KG1 (cell line): ENCODE measurements at regions not wholly inside any gene's neighbourhood (a gene's known extent, or its start where the extent isn't known, plus 50 kb on each side); places are given as distances from the start of the nearest gene placed in this dataset.
"Not testable (repeated sequence)": the region's sequence is repeated elsewhere in the genome, so short reads cannot be mapped to it uniquely, and the experiment has no call there.

Experiments
- DNase-seq: peaks from one replicate; lab custom pipeline; 2025; lab: John Stamatoyannopoulos, UW

DNA sequence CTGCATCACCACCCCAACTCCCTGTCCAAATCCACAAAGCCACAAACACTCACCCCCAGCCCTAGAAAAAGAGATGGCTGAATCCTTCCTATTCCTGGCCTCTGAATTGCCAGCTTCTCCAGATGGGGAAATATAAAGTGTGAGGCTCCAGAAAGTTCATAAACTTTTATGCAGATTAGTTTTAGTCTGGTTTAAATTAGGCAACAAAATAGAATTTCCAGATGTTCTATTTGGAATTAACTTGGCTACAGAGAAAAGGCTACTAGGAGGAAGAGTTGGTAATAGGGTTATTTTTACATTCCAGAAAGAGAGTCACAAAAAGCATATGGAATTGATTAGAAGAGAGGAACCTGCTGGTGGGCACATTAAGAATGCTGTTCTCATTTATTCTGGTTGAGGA lies 56.0 kb downstream of the EN1 start:
- DNase-seq, result no peak

DNA sequence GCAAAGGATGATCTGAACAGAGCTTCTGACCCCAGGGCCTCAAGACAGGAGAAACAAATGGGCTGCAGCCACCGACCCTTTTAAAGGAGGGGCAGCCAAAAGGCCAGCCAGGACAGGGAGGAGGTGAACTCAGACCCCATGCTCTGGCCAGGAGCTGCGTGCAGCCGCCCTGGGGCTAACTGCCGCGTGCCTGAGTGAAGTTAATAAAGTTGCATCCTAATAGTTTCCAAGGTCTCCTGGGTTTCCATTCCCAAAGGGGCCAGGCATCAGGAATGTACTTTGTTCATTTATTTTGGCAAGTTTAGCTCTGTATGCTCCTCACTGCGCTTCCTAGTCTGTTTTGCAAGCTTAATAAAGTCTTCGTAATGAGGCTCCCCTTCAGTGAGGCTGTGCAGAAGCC lies 60.7 kb downstream of the EN1 start:
- no peak for DNase-seq

DNA sequence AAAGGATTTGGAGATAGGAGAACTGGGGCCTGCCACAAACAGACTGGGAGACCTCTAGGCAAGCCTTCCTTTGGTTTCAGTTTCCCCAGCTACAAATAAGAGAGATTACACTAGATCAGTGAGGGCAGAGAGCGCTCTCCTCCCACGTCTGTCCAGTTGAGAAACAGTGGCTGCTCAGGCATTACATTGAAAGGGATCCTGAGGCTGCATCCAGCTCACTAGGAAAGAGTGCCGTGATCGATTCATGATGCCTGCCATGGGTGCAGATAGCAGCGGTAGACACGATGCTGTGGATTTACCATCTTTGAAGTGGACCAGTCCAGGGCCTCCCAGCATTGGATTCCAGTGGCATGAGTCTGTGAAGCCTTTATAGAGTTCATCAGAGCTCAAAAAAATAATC lies 62.6 kb downstream of the EN1 start:
- no peak for DNase-seq

DNA sequence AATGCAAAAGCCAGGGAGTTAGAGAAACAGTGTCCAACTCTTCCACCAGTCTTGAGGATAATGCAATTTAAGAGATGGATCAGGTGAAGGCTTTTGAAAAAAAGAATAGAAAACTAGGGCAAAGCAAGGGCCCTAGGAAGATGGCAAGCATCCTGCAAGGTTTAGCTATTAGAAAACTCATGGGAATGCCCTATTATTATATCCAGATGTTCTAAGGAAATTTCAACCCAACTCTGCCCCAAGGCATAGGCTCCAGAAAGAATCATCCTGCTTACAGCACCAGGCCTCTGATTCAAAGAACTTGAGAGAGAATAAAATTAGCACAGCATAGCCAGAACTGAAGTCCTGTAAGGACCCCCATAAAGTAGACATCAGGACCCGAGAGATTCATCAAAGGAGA lies 68.1 kb downstream of the EN1 start:
- DNase-seq, result no peak

GRCh38 chr2:118774458-118775133 lies 72.9 kb downstream of the EN1 start:
- no peak for DNase-seq

DNA sequence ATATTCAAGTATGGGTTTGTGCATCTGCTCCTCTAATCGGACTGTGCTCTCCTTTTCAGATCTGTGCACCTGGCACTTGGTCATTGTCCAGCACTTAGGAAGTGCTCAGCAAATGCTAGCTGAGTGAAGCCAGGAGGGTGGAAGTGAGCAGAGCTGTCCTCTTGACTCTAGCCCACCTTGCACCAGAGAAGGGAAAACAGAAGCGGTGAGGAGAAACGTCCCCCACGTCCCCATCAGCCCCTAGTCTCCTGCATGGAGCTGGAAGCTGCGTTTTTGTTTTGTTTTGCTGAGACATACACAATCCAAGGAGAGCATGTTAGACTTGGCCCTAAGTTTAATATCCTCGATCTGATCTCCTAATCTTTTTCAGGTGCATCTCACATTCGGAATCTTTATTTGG lies 73.6 kb downstream of the EN1 start:
- no peak for DNase-seq

- DNase-seq, result no peak
Observed at GRCh38 chr2:118772487-118773200, 74.8 kb downstream of the EN1 start.

DNA sequence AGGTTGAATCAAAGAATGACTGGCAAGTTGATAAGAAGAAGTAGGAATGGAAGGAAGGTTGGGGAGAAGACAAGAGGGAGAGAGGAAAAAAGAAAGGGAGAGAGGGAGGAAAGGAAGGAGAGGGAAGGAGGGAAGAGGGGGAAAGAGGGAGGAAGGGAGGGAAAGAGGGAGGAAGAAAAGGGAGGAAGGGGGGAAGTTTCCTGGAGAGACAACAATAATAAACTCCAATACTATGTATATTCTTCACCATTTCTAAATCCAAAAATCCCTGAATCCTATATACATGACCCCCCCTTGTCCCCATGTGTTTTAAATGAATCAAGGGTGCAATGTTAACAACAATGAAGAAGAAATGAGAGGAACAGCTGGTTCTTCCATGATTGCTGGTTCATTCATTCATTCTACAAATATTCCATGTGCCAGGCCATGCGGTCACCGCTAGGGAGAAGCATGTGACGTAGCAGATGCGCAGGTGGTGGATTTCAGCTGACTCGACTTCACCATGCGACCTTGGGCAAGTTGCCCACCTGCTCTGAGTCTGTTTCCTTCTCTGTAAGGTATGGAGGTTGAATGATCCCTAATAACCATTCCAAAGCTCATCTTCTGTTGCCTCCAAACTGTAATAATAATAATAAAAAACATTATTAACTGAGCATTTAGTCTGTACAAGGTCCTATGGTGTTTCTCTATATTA lies 77.6 kb downstream of the EN1 start:
- DNase-seq, result no peak

DNA sequence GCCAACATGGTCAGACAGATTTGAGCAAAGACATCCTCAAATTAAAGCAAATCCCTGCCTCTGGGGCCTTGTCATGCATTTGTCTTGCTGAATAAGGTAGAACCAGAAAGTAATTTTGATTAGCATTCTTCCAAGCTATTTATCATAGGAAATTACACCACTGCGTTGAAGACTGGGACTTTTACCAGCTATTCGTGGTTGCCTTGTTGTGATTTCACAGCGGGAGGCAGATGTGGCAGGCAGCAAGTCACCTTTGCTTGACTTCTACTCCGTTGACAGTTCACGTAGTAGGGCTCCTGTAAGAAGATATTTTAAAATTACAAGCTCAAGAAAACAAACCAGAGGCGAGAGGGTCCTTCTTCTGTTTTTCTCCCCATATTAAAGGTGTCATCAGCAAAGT lies 80.6 kb downstream of the EN1 start:
- no peak for DNase-seq

- DNase-seq, result no peak
Observed at GRCh38 chr2:118764855-118765254, 82.6 kb downstream of the EN1 start.

GRCh38 chr2:118763797-118764196 lies 83.7 kb downstream of the EN1 start:
- DNase-seq, result no peak

DNA sequence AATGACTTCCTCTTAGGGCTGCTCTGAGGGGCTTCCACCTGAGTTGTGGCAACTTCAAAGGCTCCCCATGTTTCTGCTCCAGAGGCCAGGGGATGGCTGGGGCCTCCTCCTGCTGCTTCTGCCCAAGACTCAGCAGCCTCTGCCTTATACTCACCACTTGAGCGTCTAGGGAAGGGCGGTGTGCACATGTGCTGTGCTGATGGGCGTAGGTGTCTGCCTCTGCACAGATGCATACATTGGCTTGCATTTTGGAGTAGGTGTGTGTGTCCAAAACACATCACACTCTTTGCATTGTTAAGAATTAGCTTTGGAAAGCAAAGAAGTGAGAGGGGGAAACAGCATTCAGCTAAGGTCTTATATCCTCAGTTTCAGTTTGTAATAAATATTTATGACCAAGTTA lies 85.2 kb downstream of the EN1 start:
- no peak for DNase-seq

DNA sequence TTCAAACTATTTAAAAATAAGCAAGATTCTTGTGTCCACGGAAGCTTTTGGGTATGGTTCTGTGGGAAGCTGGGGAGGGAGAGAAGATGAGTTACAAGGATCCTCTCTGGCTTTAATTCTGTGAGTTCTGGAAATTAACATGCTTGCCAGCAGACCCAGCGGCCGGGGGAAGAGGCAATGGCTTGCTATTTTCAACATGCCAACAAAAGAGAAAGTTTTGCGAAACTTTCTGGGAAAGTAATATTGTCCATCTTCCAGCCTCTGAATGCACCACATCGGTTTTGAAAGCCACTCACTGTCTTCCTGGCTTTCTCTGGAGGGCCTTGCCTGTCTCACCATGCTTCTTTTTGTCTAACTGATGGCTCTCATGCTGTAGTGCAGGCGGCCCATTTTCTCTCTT lies 85.7 kb downstream of the EN1 start:
- DNase-seq, result no peak

GRCh38 chr2:118755901-118756300 lies 91.5 kb downstream of the EN1 start:
- no peak for DNase-seq

DNA sequence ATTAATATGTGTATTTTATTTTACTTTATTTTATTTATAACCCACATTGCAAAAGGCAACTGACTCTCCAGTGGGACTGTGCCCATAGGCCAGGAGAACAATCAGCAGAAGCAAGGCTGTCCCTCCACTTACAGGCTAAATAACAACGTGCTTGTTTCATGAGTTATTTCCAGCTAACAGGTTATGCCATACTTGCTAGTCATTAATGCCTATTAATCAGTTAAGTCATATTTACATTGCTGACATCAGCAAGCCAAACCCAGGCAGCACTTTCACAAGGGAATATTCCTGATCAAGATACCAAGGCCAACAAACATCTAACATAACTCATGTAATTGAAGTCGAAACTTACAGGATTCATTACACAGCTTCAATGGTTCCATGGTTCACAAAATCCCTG lies 92.1 kb downstream of the EN1 start:
- DNase-seq, result no peak

- no peak for DNase-seq
Observed at GRCh38 chr2:118752762-118753429, 94.6 kb downstream of the EN1 start.

DNA sequence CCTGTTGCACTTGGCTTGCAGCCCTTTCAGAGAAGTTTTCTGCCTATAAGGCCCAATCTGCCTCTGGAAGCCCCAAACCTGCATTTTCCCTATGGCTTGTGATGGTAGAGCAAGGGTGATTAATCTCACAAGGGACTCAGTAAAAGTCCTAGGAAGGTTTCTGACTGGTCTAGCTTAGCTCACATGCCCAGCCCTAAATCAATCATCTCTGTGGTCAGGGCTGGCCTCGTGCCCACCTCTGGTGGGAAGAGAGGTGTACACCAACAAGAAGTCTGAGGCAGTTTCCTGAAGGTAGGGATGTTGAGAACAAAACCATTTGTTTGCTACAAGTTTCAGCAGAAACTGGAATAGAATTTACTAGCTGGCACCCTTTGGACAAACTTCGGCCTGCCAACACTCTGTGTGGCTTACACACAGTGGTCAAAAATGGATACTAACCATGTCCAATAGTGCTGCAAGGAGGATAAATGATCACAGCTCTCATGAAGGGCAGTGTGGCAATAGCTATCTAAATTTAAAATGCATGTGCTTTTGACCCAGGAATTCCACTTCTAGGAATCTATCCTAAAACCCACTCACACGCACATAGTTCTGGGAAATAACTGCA lies 96.4 kb downstream of the EN1 start:
- no peak for DNase-seq

DNA sequence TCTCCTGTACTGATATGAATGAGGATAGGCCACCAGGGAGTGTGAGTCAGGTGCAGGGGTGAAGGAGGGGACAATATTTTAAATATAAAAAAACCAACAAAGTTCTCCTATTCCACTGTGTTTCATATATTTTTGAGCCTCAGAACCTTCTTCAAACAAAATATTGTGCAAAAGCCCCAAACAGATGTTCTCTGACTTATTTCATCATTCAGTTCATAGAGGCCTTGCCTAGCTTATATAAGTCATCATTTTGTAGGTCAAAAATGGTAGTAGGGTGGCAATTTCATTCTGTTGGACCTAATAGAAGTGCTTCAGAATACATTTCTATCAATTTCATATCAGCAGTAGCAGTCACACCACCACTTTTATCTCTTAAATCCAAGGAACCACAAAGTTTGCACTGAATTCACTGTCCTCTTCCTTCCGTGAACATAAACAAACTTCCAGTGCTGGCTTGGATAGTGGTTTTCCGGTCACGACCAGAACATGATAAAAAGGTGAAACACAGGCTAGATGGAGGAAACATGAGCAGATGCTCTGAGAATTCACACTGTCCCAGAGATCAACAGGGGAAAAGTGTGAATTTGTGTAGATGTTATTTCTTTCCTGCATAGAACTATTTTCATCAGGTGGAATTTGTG lies 99.1 kb downstream of the EN1 start:
- DNase-seq, result no peak

DNA sequence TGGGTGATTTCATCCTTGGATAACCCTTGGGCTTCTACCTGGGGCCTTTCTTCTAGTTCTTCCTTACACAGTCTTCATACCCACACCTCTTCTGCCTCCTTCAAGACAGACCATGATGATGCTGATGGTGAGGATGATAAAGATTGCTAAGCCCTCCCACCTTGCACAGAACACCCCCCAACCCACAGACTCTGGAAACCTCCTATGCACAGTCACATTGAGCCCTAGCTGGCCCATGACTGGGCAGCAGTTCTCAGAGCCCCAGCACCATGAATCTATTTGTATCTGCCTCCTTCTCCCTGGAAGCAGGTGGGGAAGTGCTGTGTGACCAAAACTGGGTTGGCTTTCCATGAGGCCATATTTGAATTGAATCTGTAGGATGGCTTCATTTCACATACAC lies 99.8 kb downstream of the EN1 start:
- no peak for DNase-seq

- DNase-seq, result no peak
Observed at GRCh38 chr2:118747066-118747465, 100.4 kb downstream of the EN1 start.

DNA sequence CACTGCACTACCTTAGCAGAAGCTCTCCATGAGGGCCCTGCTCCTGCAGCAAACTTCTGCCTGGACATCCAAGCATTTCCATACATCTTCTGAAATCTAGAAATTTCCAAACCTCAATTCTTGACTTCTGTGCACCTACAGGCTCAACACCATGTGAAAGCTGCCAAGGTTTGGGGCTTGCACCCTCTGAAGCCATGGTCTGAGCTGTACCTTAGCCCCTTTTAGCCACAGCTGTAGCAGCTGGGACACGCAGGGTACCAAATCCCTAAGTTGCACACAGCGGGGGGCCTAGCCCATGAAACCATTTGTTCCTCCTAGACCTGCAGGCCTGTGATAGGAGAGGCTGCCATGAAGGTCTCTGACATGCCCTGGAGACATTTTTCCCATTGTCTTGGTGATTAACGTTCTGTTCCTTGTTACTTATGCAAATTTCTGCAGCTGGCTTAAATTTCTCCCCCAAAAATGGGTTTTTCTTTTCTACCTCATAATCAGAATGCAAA lies 102.7 kb downstream of the EN1 start:
- DNase-seq, result not testable (repeated sequence)
